ENCODE measurements at regions not wholly inside any gene's neighbourhood (a gene's known extent, or its start where the extent isn't known, plus 50 kb on each side); places are given as distances from the start of the nearest gene placed in this dataset.

DNA sequence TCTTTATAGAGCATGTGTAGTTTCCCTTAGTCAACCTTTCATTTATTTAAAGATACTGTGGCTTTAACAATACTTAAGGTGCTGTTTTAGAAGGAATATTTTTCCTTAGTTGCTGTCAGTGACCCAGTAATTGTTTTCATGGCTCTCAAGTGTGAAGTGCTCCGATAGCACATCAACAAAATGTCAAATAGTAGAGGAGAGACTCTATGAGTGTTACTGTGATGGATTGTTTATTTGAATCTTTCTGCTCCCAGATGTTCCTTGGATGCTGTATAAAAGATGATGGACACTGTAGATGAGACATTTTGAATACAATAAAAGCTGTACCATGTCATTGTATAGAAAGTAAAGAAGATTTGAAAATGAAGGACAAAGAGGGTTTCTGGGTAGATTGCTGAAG lies 1185.7 kb upstream of the C9orf72 start:
- TF ChIP-seq POLR2A (IDR thresholded peaks at IDR 0.05): no peak
- TF ChIP-seq, protein P1, sequence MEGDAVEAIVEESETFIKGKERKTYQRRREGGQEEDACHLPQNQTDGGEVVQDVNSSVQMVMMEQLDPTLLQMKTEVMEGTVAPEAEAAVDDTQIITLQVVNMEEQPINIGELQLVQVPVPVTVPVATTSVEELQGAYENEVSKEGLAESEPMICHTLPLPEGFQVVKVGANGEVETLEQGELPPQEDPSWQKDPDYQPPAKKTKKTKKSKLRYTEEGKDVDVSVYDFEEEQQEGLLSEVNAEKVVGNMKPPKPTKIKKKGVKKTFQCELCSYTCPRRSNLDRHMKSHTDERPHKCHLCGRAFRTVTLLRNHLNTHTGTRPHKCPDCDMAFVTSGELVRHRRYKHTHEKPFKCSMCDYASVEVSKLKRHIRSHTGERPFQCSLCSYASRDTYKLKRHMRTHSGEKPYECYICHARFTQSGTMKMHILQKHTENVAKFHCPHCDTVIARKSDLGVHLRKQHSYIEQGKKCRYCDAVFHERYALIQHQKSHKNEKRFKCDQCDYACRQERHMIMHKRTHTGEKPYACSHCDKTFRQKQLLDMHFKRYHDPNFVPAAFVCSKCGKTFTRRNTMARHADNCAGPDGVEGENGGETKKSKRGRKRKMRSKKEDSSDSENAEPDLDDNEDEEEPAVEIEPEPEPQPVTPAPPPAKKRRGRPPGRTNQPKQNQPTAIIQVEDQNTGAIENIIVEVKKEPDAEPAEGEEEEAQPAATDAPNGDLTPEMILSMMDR (IDR thresholded peaks at IDR 0.05): no peak

Measured in right lobe of liver (tissue), 4 donors.